GM19467 (cell line): ENCODE measurements at regions not wholly inside any gene's neighbourhood (a gene's known extent, or its start where the extent isn't known, plus 50 kb on each side); places are given as distances from the start of the nearest gene placed in this dataset.

Experiments
- ATAC-seq: cut with Tn5 transposase; IDR thresholded peaks from one replicate; pipeline ENCODE4 v1.9.1; 2021; ENCODE audit warnings: mild to moderate bottlenecking, moderate library complexity; ENCODE audit not compliant: unreplicated experiment

DNA sequence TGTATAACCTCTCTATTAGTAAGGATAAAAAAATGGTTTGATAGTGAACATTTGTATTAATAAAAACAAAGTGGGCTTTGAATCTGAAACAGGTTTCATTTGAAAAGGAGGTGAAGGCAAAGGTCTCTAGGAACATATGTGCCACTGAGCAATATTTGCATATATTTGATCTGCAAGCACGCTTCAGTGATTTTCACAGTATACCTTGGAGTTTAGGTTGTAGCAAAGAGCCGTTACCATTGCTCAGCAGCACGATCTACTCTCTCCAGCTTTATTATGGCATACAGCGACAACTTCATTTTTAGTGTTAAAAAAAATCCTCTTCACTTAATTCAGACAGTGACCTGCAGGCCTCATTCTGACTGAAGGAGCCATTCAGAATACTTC, 75.8 kb upstream of the ZEB2 start:
- no peak for ATAC-seq

DNA sequence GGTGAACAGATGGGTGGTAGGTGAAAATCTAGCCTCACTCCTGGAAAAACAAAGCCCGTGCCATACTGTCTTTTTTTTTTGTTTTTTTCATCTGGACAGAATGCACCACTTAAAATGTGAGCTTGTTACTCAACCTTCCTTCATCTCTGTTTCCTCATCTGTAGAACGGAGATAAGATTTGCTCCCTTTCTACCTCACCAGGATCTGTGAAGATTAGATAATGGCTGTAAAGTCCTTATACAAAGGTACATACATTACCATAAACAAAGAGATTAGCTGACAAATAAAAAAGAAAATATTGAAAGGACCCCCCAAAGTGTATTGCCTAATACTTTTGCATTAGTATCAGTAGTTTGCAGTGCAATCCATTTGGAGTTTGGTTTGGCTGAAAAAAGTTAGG, 75.4 kb upstream of the ZEB2 start:
- no peak for ATAC-seq

DNA sequence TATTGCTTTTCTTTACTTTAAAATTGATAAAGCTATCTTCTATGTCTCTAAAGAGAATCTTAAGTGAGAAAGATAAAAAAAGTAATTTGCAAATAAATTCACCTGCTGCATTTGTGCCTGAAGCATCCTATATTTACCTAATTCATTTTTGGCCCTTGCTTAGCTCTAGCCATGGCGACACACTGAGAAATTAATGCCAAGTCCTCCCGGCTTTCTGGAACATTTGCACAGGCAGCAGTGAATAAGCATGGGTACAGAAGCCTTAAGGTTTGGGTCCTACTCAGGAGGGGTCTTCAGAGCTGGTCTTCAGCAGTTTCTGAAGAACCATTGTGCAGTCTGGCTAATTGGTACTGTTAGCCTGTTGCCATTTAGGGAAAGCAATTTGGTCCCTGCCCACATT, 73.9 kb upstream of the ZEB2 start:
- ATAC-seq: no peak

DNA sequence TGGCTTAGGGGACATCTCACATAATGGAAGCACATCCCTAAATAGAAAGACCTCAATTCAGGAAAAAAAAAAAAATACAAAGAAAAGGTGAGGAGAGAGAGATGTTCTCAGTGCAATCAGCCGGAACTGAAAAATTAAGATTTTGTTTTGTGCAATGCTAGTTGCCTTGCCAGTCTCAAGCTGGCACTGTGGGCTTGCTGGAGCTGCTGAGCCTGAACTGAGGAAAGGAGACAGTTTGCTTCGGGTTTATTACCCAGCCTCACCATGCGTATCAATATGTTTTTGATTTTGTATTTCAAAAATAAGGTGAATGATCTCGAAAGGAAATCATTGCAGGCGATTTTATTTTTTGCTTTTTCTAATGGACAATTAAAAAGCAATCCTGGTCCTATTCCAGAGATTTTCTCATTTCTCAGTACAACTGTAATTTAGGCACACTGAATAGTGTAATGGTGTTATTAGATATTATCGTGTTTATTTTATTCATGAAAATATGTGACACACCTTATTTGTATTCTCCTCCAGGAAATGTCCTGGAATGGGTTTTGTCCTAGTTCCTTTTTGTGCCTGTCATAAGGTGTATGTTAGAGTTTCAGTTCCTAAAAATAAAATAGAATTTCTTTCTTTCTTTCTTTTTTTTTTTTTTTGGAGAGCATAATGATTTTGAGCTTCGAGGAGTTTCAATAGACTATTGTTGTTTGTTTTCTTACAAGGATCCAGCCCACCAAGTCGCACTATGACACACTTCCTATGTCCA, 72.8 kb upstream of the ZEB2 start:
- no peak for ATAC-seq

DNA sequence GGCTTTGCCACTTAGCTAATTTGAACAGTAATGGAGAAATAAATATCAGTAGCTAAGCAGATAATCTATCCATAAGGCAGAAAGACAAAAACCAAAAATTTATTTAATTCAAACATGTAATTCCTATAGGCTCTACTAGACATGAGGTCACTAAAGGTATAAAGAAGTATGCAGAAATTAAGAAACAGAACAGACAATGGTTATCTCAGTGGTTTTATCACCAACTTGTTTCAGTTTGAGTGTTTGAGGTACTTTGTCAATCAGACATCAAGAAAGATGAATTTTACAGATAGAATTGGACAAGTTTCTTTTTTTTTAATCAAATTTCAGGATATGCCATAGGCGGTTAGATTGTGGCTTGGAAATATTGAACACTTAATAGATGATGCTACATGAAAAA, 67.4 kb upstream of the ZEB2 start:
- no peak for ATAC-seq

DNA sequence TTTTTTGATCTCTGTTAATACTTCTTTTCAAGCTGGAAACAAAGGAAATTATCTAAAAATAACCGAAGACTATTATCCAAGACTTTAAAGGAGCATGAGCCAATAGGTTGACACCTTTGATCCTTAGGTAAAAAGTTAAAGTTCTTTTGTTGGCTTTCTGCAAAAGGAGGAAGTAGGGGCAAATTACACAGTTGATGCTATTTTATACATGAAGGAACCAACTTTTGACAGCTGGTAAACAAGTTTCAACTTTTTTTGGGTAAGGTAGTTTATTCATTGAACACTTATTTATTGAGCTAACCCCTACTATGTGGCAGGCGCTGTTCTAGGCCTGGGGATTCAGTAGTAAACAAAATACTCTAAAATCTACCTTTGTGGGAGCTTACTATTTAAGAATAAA, 66.6 kb upstream of the ZEB2 start:
- ATAC-seq: no peak

DNA sequence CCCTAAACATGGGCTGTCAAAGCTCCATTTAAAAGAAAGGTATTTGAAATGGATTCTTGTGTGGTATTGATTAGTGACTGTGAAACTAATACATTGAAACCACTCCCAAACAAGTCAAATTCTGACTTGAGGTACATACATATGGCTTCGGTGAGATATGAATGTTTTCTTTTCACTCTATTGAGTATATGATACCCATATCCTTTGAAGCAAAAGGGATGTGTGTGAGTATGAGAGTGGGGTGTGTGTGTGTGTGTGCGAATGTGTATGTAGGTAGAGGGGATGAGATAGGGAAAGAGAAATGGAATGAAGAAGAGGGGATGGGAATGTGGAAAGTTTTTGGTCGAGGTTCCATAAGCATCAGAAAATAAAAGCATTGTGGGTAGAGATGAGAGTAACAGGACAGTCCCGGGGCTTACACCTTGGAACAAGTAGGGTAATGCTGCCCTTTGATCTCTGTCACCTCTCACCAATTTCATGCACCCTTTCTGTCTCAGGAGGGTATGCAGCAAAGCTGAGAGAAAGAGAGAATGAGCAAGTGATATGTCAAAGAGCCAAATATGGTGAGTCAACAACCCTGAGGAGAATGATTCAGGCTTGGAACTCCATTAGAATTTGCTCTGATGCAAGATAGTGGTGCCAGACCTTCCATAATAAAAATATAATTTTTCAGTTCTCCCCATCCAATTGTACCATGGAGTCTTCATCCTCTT, 64.0 kb upstream of the ZEB2 start:
- ATAC-seq: no peak

DNA sequence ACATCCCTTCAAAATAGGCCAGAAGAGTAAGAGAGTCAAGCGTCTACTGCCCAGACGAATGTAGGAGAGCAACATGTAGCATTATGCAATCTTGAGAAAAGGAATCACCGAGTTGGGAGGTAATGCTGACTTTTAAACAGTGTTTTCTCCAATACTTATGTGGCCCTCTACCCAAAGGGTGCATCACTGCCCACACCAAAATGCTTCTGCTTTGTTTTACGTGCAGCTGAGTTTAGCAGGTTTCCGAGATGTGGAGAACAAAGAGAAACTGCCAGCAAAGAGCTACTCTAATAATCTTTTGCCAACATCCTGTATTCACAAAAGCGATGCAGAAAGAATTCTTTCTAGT, 63.4 kb upstream of the ZEB2 start:
- no peak for ATAC-seq

DNA sequence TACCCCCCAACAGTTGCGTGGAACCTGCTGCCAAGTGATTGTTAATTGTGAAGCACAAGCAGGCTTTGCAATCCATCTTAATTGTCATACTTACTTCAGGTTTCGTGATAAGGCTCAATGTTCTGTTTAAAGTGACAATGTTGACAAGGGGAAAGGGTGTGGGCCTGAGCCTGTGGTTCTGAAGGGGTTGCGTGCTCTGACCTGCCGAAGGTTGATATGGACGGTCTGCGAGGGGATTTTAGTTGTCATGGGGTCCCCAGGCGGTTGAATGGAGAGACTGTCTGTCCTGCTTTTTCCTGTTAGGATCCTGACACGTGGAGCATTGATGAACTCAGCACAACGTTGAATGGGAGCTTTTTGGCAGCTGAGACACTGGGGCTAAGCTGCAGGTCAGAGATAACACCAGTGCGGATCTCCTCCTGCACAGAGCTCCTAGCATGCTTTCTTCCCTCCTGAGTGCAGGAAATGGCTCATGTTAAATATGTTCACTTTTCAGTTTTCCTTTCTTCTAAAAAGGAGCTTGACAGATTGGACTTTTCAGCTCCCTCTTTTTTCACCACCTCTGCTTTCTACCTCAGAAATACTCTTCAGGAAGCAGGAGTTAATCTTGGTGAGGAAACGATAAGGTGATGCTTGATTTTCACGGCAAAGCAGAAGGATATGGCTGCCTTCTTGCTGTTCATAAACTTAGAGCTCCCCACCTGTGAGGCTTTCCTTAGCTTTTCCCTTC, 62.9 kb upstream of the ZEB2 start:
- ATAC-seq: no peak

DNA sequence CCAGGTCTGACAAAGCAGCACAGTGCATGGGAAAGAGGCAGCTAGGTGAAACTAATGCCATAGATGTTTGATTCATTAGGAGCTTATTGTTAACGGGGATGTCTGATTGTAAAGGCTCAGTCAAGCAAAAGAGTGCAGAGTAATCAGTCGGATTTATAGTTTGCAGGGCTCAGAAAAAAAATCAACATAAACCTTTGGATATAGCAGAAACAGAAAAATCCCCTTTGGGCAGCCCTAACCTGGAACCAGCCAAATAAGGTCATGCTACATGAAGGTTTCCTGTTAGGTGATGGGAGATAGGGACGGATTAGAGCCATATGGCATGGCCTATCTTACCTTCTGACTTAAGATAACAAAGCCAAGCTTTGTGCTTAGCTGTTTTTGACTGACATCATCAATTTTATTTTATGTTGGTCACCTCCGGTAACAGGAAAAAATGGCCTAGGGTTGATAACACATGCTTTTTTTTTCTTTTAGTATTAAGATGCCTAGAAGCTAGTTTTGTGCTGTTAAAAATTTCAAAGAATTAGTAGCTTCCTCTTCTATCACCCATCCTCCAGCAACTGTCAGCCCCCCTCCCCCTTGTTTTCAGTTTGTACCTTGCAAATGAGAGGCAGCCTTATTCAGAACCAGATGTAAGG, 60.7 kb upstream of the ZEB2 start:
- ATAC-seq: no peak

DNA sequence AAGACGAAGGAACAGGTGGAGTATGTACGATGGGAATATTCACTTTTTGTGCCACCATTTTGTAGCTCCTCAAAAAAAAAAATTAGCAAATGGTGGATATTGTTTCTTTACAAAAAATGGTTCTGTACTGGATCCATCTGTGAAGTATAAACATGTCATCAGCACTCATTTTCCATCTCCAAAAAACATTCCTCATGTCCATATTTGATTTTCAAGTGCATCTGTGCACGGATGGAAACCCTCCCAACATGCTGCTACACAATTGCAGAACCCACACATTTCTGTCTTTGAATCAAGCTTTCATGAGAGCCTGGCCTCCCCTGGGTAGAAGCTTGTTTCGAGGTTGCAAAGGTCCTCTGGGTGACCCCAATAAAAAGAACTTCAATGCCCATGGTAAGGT, 59.6 kb upstream of the ZEB2 start:
- no peak for ATAC-seq

DNA sequence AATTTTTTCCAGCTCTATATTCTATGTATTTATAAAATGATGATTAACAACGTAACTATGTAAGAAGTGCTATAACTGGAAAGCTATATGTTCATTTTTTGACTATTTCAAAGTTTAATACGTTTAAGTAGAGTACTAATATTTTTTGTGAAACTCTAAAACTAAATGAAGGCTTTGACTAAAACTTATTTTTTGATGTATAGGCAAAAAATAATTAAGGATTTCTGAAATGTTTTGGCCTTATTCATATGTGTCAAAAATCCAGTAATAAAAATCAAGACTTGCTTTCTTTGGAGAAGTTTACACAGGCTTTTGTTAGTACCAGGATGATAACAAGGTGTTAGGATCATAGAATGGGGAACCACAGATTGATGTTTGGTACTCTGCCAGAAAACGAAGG, 58.2 kb upstream of the ZEB2 start:
- no peak for ATAC-seq

DNA sequence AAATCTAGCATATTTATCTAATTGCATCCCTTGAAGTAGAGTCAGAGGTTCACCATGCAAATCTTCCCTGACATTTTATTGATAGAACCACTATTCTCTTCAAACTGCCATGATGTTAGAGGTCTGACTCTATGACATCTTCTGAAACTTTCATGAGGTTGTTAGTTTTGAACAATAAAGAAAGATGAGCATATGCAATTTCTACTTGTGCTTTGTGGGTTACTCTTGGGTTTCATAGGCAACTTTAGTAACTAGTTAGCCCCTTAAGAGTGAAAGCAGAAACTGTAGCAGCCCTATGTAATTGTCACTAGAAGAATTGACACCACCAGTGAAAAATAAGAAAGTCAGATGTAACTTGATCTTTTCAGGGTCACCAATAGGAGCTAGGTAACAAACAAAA, 53.1 kb upstream of the ZEB2 start:
- ATAC-seq: no peak

DNA sequence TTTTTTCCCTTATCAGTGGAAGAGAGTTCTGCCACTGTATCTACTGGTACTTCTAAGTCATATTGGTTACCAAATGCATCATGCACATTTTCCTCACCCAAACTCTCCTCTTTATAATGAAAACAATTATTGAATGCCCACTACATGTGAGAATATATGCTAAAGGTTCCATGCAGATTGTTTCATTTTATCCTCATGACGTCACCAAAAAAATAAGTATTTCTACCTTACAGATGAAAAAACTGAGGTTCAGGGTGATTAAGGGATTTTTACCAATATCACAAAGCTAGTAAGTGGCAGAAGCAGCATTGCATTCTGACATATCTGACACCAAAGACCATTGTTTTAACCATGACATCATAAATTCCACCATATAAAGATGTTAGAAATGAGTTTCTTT, 51.9 kb upstream of the ZEB2 start:
- ATAC-seq: no peak

DNA sequence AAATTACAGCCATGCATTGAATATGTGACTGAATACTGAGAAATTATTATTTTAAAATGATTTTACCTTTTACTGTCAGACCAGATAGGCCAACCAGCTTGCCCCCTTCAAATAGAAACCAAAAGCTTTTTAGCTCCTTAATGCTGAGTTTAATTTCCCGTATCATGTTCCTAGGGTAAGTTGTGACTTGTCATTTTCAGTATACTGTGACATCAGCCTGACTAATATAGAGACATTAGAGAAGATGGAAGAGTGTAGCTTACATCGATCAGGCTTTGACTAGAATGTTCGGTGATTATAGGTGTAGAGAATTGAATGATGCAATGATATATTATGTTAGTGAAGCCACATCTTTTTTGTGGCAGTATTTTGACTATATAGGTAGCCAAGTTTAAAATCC, 50.6 kb upstream of the ZEB2 start:
- ATAC-seq: no peak
